ENCODE measurements at regions not wholly inside any gene's neighbourhood (a gene's known extent, or its start where the extent isn't known, plus 50 kb on each side); places are given as distances from the start of the nearest gene placed in this dataset.

DNA sequence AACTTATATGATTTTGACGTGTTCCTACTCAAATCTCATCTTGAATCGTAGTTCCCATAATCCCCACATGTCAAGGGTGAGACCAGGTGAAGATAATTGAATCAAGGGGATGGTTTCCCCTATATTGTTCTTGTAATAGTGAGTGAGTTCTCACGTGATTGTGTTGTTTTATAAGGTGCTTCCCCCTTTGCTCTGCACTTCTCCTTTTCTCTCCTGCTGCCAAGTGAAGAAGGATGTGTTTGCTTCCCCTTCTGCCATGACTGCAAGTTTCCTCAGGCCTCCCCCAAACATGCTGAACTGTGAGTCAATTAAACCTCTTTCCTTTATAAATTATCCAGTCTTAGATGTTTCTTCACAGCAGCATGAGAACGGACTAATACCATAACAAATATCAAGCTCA, 83.2 kb downstream of the MANEA start:
- Histone ChIP-seq H3K9me3 (ENCODE audit: low read depth, low read length) (no peaks in the 10 kb centered on the region), H3K27me3 (ENCODE audit: insufficient read depth, low read length) (no peaks in the 10 kb centered on the region), H4K20me1 (ENCODE audit: insufficient read depth, low read length) (no peaks in the 10 kb centered on the region), H3K4me1 (ENCODE audit: insufficient read depth, low read length) (no peaks in the 10 kb centered on the region), H3K79me2 (ENCODE audit: insufficient read depth, low read length) (no peaks in the 10 kb centered on the region), H3K4me2 (ENCODE audit: insufficient read depth, low read length) (no peak overlapping the region), H3K4me3 (ENCODE audit: insufficient read depth, low read length) (no peak overlapping the region), H3K27ac (ENCODE audit: low read depth, low read length) (no peak overlapping the region), H3K36me3 (ENCODE audit: insufficient read depth, low read length) (no peaks in the 10 kb centered on the region), H2AFZ (ENCODE audit: low read length) (no peak overlapping the region)
- TF ChIP-seq, protein P1, sequence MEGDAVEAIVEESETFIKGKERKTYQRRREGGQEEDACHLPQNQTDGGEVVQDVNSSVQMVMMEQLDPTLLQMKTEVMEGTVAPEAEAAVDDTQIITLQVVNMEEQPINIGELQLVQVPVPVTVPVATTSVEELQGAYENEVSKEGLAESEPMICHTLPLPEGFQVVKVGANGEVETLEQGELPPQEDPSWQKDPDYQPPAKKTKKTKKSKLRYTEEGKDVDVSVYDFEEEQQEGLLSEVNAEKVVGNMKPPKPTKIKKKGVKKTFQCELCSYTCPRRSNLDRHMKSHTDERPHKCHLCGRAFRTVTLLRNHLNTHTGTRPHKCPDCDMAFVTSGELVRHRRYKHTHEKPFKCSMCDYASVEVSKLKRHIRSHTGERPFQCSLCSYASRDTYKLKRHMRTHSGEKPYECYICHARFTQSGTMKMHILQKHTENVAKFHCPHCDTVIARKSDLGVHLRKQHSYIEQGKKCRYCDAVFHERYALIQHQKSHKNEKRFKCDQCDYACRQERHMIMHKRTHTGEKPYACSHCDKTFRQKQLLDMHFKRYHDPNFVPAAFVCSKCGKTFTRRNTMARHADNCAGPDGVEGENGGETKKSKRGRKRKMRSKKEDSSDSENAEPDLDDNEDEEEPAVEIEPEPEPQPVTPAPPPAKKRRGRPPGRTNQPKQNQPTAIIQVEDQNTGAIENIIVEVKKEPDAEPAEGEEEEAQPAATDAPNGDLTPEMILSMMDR (IDR thresholded peaks at IDR 0.05; ENCODE audit: extremely low read depth, low read depth, low read length): no peak
- no peak for DNase-seq (ENCODE audit: insufficient read length, low spot score, missing footprints)

GRCh38 chr6:95670011-95670463, 92.7 kb downstream of the MANEA start:
- TF ChIP-seq, protein P1 (IDR thresholded peaks at IDR 0.05; ENCODE audit: extremely low read depth, low read depth, low read length): no peak
- Histone ChIP-seq H2AFZ (ENCODE audit: low read length) (no peak overlapping the region), H3K27ac (ENCODE audit: low read depth, low read length) (no peak overlapping the region)

DNA sequence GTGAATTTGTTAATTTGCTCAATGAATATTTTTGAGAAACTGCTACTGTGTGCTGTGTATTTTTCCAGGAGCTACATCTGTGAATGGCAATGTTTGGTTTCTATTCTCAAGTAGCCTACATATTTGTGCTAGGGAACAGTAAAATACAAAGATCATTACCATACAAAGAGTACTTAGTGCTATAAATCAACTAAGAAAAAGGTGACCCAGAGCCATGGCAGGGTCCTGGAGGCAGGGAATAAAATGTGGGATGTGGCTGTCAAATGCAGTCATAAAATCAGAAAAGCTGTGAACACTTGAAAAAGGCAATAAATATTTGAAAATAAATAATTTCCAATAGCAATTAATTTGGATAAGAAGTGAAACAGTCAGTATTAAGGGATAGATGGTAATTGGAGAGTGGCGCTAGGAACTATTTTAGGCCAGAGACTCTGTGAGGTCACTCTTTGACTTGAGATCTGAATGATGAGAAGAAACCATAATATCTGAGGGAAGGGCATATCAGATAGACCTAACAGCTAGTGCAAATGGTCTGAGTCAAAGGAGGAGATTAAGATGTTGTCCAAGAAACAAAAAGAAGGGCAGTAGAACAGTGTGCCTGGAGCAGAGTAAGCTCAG, 98.8 kb downstream of the MANEA start:
- Histone ChIP-seq H3K27ac (ENCODE audit: low read depth, low read length) (no peak overlapping the region), H3K27me3 (ENCODE audit: insufficient read depth, low read length) (no peaks in the 10 kb centered on the region), H3K79me2 (ENCODE audit: insufficient read depth, low read length) (no peaks in the 10 kb centered on the region), H3K36me3 (ENCODE audit: insufficient read depth, low read length) (no peaks in the 10 kb centered on the region), H4K20me1 (ENCODE audit: insufficient read depth, low read length) (no peaks in the 10 kb centered on the region), H3K4me1 (ENCODE audit: insufficient read depth, low read length) (no peaks in the 10 kb centered on the region), H3K9me3 (ENCODE audit: low read depth, low read length) (peaks cover 2% of the 10 kb centered on the region), H2AFZ (ENCODE audit: low read length) (no peak overlapping the region), H3K4me3 (ENCODE audit: insufficient read depth, low read length) (no peak overlapping the region), H3K4me2 (ENCODE audit: insufficient read depth, low read length) (no peak overlapping the region)
- TF ChIP-seq, protein P1 (IDR thresholded peaks at IDR 0.05; ENCODE audit: extremely low read depth, low read depth, low read length): no peak
- DNase-seq (ENCODE audit: insufficient read length, low spot score, missing footprints): peak; percentile 14

More at GRCh38 chr6:95670011-95670463, 92.7 kb downstream of the MANEA start:
- Histone ChIP-seq H3K36me3 (ENCODE audit: insufficient read depth, low read length) (no peaks in the 10 kb centered on the region), H3K27me3 (ENCODE audit: insufficient read depth, low read length) (no peaks in the 10 kb centered on the region), H4K20me1 (ENCODE audit: insufficient read depth, low read length) (no peaks in the 10 kb centered on the region), H3K4me1 (ENCODE audit: insufficient read depth, low read length) (no peaks in the 10 kb centered on the region), H3K4me3 (ENCODE audit: insufficient read depth, low read length) (no peak overlapping the region), H3K79me2 (ENCODE audit: insufficient read depth, low read length) (no peaks in the 10 kb centered on the region), H3K4me2 (ENCODE audit: insufficient read depth, low read length) (no peak overlapping the region), H3K9me3 (ENCODE audit: low read depth, low read length) (peaks cover 2% of the 10 kb centered on the region)
- DNase-seq (ENCODE audit: insufficient read length, low spot score, missing footprints): no peak

DNA sequence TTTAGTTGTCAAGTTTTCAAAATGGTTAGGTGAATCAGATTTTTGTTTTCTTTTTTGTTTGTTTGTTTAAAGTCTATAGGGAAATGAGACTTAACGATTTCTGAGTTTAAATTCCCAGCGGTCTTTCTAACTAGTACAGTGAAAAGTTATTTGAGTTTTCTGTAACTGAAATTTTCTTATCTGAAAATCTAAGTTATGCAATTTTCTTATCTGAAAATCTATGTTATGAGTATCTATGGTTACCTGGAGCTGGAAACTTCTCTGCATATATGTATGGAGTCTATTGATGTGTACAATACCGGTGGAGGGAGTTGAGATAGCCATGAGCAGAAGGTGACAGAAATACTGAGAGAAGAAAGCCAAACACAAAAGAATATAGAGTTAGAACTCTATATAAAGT, 102.6 kb downstream of the MANEA start:
- Histone ChIP-seq H3K27ac (ENCODE audit: low read depth, low read length) (no peak overlapping the region), H2AFZ (ENCODE audit: low read length) (no peak overlapping the region), H3K79me2 (ENCODE audit: insufficient read depth, low read length) (no peaks in the 10 kb centered on the region), H3K4me1 (ENCODE audit: insufficient read depth, low read length) (no peaks in the 10 kb centered on the region), H3K4me2 (ENCODE audit: insufficient read depth, low read length) (no peak overlapping the region), H3K36me3 (ENCODE audit: insufficient read depth, low read length) (no peaks in the 10 kb centered on the region), H3K4me3 (ENCODE audit: insufficient read depth, low read length) (no peak overlapping the region), H3K9me3 (ENCODE audit: low read depth, low read length) (no peaks in the 10 kb centered on the region), H4K20me1 (ENCODE audit: insufficient read depth, low read length) (no peaks in the 10 kb centered on the region), H3K27me3 (ENCODE audit: insufficient read depth, low read length) (no peaks in the 10 kb centered on the region)
- TF ChIP-seq, protein P1 (IDR thresholded peaks at IDR 0.05; ENCODE audit: extremely low read depth, low read depth, low read length): no peak
- DNase-seq (ENCODE audit: insufficient read length, low spot score, missing footprints): no peak

All from osteoblast (primary cell).